ENCODE measurements at regions not wholly inside any gene's neighbourhood (a gene's known extent, or its start where the extent isn't known, plus 50 kb on each side); places are given as distances from the start of the nearest gene placed in this dataset.
"Not testable (repeated sequence)": the region's sequence is repeated elsewhere in the genome, so short reads cannot be mapped to it uniquely, and the experiment has no call there.

DNA sequence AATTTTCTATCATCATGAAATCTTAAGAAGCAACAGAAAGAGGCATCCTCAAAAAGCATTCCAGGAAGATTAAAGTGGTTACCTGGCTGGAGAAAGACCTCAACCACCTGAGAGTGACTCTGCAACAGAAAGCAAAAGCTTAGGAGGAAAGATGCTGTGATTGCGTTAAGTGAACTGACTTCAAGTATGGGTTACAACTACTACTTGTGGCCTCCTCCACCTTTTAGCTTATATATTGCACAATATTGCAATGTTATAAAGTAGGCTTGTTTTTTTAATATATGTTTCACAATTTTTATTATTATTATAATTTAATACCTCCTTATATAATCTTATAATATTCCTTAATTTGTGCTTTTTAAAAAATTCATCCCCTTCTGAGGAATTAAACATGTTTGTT lies 1407.5 kb downstream of the KCNT2 start:
- no peak for DNase-seq (ENCODE audit: low read depth in 3 of 3)

DNA sequence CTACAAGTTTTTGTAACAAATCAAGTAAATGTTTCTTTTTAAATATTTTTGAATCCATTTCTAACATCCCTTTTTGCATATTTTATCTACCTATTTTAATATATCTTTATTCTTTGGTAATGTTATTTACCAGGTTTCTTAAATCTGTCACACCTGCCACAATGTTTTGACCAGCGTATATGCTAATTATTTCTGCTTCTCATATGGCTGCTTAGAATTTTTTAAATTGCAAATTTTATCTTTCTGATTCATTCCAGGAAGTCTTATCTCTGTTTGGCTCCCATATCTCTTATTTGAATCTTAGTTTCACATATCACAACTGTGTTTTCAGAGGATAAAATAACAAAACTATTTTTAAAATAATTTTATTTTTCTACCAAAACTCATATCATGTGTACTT lies 1411.1 kb downstream of the KCNT2 start:
- DNase-seq (ENCODE audit: low read depth in 3 of 3), result no peak

DNA sequence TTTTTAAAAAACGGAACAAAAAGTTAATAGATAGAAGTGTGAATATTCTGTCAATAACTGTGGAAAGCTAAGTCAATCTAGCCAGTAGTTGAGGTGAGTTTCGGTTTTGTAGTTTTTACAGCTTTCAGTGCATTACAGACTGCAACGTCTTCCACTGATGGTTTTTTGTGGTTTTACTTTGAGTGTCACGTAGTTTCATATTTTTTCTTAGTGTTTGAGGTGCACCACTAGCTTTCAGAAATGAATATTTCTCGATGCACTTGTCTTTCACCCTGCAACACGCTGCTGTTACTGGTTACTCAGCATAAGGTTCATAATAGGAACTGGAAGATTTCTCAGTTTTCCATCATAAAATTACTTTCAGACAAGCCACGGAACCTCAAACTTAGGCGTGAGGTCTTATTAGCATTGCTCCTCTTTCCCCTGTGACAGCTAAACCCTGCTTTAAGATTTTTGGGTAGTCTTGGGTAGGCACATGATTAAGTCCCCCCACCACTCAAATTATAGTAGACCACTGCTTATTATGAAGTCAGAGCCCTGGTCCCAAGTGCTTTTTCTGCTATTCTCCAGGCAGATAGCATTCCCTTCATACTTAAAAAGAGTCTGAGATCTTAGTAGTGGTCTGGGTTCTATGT lies 1412.7 kb downstream of the KCNT2 start:
- no peak for DNase-seq (ENCODE audit: low read depth in 3 of 3)

DNA sequence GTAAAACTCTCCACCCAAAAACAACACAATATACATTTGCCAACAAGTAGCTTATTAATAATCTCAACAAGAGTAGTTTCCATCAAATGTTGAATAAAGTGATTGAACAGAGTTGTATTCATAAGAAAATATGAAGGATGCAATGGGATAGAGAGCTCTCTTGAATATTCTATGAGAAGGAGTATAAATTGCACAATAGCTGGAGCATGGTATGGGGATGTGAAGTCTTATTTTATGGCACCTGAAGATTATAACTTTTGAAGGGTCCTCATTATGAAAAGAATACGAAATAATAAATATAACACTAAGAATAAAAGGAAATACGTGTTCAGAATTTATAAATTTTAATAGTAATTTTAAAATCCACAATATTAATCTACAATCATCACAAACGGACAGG lies 1415.1 kb downstream of the KCNT2 start:
- no peak for DNase-seq (ENCODE audit: low read depth in 3 of 3)

DNA sequence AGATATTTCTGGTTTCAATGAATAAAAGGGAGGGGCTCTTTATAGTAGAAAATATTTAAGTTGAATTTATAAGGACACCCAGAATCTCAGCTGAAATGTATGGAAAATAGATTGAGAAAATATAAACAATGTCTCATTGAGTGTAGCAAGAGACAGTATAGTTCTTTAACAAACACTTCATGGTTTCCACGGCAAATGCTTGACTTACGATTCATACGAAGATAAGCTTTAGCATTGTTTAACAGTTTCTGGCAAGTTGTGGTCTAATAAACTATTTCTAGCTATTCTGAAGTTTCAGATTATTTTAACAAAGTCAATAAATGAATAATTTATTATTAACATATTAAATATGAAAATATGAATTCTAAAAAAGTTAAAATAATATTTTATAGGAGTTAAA lies 1419.4 kb downstream of the KCNT2 start:
- DNase-seq (ENCODE audit: low read depth in 3 of 3), result no peak

DNA sequence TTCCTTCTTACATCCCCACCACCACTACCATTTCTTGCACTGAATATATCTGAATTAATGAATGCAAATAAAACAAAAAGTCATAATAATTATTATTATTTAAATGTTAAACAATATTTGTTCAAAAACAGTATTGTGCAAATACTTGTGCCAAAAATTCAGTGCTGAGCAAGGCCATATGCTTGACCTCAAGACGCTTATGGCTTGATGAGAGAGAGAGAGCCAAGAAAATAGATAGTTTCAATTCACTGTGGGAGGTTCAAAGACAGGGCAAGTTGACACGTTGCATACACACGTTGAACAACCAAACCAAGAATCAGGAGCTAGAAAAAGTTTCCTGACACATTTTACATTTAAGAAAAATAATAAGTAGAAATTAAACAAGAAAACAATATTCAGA lies 1421.7 kb downstream of the KCNT2 start:
- no peak for DNase-seq (ENCODE audit: low read depth in 3 of 3)

DNA sequence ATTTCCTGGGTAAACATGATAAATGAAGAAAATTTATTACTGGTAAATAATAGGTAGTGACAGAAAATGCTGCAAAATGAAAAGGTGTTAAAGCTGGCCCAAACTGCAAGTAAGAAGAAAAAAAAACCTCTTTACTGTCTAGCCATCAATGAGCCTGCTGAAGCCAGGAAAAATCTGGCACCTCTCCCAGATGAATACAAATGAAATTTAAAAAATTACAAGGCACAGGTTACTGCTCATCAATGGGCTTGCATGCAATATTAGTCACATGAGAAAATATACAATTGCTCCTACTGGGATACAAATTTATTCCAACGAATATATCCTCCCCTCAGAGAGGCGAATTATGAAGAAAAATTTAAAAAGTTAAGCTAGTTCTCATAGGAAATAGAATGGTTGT lies 1422.5 kb downstream of the KCNT2 start:
- DNase-seq (ENCODE audit: low read depth in 3 of 3), result no peak

DNA sequence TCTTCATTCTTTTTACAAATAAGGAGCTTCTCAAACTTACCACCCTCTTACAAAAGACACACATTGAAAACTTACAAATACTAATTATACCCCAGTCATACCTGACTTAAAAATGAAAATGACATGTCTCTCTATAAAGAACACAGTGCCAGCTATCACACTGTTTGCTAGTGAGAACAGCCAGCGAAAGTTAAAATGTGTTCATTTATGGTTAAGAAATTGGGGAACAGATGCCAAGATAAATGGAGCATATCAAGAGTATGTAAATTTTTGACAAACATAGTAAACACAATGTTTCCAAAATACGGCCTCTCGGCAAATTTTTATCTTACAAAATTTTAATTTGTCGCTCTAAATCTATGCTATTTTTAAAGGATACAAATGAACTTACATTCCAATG lies 1422.9 kb downstream of the KCNT2 start:
- no peak for DNase-seq (ENCODE audit: low read depth in 3 of 3)

DNA sequence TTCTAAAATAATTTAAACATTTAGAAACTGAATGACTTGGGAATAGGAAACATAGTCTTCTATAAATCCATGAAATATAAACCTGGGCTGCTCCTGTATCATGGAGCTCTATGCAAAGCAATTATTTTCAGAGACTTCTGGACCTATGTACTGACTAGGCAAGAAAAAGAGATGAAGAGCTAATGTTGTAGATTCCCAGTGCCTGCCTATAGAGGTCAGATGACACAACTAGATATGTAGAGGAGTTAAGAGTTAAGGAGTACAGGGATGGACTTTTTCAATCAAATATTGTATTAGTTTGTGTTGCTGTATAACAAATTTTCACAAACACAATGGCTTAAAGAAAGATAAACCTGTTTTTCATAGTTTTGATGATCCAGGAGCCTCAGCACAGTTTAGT lies 1434.5 kb downstream of the KCNT2 start:
- no peak for DNase-seq (ENCODE audit: low read depth in 3 of 3)

DNA sequence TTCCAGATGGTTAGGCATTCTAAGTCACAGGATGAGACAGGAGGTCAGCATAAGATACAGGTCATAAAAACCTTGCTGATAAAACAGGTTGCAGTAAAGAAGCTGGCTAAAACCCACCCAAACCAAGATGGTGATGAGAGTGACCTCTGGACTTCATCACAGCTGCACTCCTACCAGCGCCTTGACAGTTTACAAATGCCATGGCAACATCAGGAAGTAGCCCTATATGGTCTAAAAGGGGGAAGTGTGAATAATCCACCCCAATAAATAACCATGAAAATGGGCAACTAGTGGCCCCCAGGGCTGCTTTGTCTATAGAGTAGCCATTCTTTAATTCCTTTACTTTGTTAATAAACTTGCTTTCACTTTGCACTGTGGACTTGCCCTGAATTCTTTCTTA lies 1448.4 kb downstream of the KCNT2 start:
- not testable (repeated sequence) for DNase-seq (ENCODE audit: low read depth in 3 of 3)

DNA sequence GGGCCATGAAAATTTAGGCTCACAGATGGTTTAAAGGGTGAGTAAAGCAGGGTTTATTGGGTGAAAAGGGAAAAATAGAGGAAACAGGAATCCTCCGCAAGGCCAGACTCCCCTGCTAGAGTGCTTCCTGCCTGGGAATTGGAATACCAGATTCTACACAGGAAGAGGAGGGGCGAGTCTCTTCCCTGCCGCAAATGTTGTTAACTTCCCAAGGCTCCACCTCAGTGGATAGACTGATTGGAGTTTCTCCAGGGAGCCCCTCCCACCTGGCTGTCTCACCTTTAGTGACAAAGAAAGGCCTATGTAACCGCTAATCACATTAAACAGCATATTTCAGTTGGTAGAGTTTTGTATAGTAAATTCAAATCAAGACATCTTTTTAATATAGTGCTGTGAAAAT lies 1450.1 kb downstream of the KCNT2 start:
- DNase-seq (ENCODE audit: low read depth in 3 of 3), result no peak

DNA sequence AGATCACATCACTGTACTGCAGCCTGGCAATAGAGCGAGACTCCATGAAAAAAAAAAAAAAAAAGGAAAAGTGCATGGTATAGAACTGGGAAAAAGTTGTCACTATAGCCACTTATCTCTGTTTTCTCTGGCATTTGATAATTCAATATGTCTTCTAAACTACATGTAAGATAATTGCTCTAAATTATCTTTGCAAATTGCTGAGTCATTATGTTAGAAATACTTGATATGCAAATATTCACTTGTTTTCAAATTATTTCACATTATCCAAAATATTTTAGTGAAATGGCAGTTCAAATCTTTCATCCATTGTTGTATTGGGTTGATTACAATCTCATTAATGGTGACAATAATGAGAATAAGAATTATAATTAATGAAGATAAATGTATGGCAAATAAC lies 1455.1 kb downstream of the KCNT2 start:
- no peak for DNase-seq (ENCODE audit: low read depth in 3 of 3)

DNA sequence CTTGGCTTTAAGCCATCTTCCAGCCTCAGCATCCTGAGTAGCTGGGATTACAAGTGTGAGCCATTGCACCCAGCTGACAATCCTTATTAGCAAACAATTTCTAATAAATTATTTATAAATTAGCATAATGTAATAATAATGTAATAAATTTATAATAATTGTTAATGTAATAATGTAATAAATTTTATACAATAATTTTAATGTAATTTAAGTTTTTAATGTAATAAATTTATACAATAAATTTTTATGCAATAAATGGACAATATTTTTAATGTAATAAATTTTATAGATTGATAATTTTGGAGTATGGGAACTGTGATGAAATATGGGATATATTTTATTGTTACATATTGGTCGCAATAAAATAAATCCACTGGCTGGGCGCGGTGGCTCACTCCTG lies 1457.5 kb downstream of the KCNT2 start:
- no peak for DNase-seq (ENCODE audit: low read depth in 3 of 3)

DNA sequence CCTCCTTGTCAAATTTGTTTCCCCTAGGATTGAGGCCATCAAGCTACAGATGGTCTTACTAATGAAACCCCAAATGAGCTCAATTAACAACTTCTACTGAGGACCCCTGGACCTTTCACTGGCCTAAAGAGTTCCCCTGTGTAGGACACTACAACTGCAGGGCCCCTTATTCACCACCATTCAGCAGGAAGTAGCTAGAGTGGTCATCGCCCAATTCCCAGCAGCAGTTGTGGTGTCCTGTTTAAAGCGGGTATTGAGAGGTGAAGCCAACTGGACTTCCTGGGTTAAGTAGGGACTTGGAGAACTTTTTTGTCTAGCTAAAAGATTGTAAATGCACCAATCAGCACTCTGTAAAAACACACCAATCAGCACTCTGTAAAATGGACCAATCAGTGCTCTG lies 1466.9 kb downstream of the KCNT2 start:
- no peak for DNase-seq (ENCODE audit: low read depth in 3 of 3)

DNA sequence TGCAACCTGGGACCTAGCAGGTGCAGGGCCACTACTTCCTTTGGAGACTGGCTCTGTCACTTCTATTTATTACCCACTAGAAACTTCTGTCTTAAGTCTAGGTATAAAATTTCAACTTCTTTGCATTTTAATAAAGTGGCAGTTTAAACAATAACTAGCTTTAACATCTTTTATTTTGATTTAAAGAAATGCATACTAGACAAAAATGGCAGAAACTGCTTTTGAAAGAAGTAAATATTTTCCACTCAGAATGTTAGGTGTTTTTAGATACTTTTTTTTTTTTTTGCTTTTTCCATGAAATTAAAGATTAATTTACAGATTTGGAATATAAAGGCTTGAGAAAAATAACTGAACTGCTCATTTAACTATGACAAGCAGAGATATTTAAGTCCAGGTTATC lies 1477.6 kb downstream of the KCNT2 start:
- DNase-seq (ENCODE audit: low read depth in 3 of 3), result no peak

DNA sequence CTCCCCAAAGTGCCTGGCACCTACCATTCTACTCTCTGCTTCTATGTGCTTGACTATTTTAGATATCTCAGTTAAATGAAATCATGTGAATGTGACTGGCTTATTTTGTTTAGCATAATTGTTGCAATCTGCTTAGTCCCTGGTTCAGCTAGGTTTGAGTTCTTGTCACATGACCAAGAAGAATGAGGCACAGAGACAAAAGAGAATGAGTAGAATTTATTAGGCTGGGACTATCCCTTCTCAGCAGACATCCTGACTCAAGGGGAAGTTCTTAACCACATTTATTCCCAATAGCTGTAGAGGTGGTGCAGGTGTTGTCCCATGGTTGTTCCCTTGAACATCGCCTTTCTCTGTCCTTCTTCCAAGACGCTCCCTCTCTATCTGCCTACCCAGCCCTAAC lies 1485.7 kb downstream of the KCNT2 start:
- no peak for DNase-seq (ENCODE audit: low read depth in 3 of 3)

DNA sequence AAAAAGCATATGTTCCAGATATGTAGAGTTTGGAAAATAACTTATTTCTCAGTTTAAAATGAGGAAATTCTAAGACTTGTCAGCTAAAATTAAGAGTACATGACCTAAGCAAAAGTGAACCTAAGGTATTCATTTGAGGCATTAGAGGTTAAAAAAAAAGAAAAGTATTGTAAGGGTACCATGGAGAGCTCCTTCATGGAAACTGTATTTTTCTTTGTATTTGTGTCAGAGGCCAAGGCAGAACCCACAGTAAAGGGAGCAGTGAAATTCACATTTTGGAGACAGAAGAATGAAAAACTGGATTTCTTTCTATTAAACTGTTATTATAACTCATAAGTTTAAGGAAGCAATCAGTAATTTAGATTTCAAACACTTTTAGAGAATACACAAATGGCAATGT lies 1494.8 kb downstream of the KCNT2 start:
- no peak for DNase-seq (ENCODE audit: low read depth in 3 of 3)

DNA sequence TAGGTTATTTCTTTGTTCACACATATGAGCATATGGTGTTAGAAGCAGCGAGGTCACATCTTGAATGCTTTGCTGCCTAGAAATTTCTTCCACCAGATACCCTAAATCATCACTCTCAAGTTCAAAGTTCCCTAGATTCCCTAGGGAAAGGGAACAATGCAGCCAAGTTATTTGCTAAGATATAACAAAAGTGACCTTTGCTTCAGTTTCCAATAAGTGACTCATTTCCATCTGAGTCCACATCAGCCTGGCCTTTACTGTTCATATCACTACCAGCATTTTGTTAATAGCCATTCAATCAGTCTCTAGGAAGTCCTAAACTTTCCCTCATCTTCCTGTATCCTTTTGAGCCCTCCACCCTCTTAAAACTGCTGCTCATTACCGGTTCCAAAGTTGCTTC lies 1502.5 kb downstream of the KCNT2 start:
- DNase-seq (ENCODE audit: low read depth in 3 of 3), result no peak

DNA sequence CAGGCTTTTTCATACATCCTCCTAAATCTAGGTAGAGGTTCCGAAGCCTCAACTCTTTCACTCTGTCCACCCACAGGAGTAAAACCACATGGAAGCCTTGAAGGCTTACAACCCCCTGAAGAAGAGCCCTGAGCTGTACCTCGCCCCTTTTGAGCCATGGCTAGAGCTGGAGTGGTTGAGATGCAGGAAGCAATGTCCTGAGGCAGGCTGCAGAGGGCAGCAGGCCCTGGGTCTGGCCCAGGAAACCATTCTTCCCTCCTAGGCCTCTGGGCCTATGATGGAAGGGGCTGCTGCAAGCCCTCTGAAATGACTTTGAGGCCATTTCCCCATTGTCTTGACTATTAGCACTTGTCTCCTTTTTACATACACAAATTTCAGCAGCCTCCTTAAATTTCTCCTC lies 1503.0 kb downstream of the KCNT2 start:
- no peak for DNase-seq (ENCODE audit: low read depth in 3 of 3)

DNA sequence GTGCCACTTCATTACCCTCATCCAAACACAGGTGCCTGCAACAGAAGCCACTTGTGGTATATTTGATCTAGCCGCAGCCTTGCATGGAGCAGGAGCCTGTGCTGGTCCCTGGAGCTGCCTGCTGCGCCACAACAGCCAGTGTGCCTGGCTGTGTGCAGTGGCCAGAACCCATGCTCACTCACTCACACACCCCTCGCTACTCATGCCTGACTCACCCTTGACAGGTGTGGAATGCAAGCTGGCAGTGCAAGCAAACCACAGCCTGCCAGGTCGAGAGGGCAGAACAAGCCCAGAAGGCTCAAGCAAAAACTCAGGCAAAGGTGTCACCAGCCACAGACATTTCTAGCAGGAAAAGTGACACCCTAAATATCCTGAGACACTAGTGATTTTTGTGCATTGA lies 1510.9 kb downstream of the KCNT2 start:
- no peak for DNase-seq (ENCODE audit: low read depth in 3 of 3)

DNA sequence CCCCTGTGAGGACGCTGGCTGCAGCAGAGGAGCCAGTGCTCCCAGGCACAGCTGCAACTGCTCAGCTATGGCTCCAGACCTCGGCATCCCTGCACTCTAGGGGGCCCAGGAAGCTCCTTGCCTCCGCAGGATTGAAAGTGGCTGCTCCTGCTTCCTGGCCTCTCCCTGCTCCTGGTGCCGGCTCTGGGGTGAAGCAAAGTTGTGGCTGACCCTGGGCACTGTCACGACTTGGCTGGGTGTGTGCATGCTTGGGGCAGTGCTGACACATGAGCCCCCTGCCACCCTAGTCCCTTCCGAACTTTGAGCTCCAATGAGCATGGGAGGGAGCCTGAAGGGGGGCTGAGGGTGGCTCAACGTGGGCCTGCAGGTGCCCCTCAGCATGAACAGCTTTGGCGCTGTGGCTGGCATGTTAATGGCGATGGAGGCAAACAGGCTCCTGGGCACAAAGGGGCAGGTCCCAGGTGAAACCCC lies 1512.2 kb downstream of the KCNT2 start:
- DNase-seq (ENCODE audit: low read depth in 3 of 3), result no peak

DNA sequence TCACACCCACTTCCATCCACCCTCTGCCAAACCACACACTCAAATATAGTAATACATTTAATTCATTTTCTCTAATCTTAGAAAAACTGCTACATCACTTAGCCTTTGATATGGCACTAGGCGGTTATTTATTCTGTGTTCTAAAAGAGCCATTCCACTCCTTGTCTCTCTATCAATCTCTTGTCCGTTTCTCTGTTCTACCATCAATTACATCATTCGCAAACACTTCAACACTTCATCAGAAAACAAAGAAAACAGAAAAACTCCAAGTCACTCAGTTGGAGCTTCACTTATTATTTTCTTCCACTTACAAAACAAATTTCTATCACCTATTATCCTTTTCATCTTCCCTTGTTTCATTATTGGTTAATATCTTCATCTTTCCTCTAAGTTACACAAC lies 1523.0 kb downstream of the KCNT2 start:
- DNase-seq (ENCODE audit: low read depth in 3 of 3), result no peak

DNA sequence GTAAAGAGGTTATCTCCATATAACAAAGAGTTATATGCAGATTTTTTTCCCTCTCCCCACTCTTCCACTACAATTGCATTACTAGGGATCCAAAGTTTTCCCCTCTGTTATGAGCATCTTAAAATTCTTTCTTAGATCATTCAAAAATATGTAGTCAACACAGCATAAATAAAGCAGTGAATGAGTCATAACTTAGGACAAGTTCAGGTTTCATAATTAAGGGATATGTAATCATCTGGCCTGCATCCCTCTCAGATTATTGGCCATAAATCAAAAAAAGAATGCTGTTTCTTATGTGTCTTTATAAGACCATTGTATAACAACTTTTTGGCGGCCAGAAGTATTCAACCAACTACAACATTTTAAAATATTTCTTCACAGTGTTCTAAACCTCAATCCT lies 1526.1 kb downstream of the KCNT2 start:
- DNase-seq (ENCODE audit: low read depth in 3 of 3), result no peak

DNA sequence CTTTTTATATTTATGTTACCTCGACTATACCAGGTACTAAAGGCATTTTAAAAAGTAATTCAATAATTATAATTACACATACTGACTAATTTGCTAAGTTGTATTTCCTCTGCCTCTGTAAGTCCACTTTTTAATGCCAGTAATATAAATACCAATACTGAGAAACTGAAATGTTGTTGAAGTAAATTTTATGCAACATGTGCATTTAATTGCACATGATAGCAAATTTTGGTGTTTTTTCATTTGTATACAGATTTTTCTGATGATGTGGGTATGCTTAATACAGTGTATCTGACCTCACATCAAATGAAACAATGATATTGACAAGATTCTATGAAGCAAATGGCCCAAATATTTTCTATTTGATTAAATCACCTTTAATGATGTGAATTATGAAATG lies 1531.6 kb downstream of the KCNT2 start:
- DNase-seq (ENCODE audit: low read depth in 3 of 3), result no peak

DNA sequence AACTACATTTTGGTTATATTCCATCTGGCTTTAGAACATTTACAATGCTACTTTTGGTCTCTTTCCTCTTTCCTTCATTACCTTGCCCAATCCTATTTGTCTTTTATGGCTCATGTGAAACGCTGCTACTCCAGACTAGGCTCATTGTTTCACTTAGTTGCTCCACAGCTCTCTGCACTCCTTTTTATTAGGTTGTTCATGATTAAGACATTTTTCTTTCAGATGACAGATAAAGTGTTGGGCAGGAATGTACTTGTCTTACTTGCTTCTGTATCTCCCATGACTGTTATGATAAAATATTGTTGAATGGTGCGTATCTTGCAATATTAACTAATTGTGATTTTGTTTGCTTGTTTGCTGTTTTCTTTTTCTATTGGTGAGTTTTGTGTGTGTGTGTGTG lies 1532.3 kb downstream of the KCNT2 start:
- DNase-seq (ENCODE audit: low read depth in 3 of 3), result no peak
